Tibial nerve (tissue), 4 donors: ENCODE measurements at regions not wholly inside any gene's neighbourhood (a gene's known extent, or its start where the extent isn't known, plus 50 kb on each side); places are given as distances from the start of the nearest gene placed in this dataset.

Experiments
- DNase-seq, 2 donors: peaks; one replicate each; pipeline ENCODE4 v3.0.0-alpha.2; 2019; ENCODE audit warnings: low spot score in 2 of 2
- H3K27ac ChIP-seq, 4 donors: fragments of 200-600 bp; sonication (generic) in 3 of 4; one replicate each; pipeline ENCODE4 v1.5.1; 2017 to 2019; ENCODE audit warnings: mild to moderate bottlenecking in 1 of 4
- H3K27me3 ChIP-seq, 2 donors: fragments of 200-600 bp; sonication (generic) in 1 of 2; one replicate each; pipeline versions ENCODE4 v1.5.1 to v1.6.0; 2017 to 2019
- H3K36me3 ChIP-seq, 3 donors: fragments of 200-600 bp; sonication (generic); one replicate each; pipeline ENCODE4 v1.5.1; 2018 to 2019
- H3K4me1 ChIP-seq, 4 donors: fragments of 200-600 bp; sonication (generic) in 3 of 4; one replicate each; pipeline ENCODE4 v1.5.1; 2017 to 2019
- H3K4me3 ChIP-seq, 4 donors: fragments of 200-600 bp; sonication (generic) in 3 of 4; one replicate each; pipeline ENCODE4 v1.5.1; 2017 to 2019; ENCODE audit warnings: mild to moderate bottlenecking in 1 of 4, moderate library complexity in 1 of 4
- H3K9me3 ChIP-seq, 4 donors: fragments of 200-600 bp; sonication (generic) in 3 of 4; one replicate each; pipeline ENCODE4 v1.5.1; 2017 to 2019
- CTCF ChIP-seq, 5 experiments: fragments of 200-600 bp in 3 of 5; fragments of 450-650 bp in 2 of 5; sonication (generic) in 3 of 5; IDR thresholded peaks; one replicate each; pipeline ENCODE4 v1.5.1; 2016 to 2019; ENCODE audit warnings: antibody characterized with exemption in 5 of 5, mild to moderate bottlenecking in 3 of 5, moderate library complexity in 2 of 5
- EP300 ChIP-seq, 2 donors: sonication (generic); formaldehyde crosslinking; IDR thresholded peaks; one replicate each; pipeline ENCODE4 v1.6.1; 2017; ENCODE audit warnings: antibody characterized with exemption in 2 of 2, mild to moderate bottlenecking in 1 of 2
- POLR2A ChIP-seq, 2 donors: fragments of 450-650 bp; IDR thresholded peaks; one replicate each; pipeline ENCODE4 v1.6.1; 2017; ENCODE audit warnings: antibody characterized with exemption in 2 of 2, mild to moderate bottlenecking in 2 of 2, moderate library complexity in 2 of 2
- WGBS, 2 donors: methylation state at CpG; one replicate each; pipeline ENCODE4 v1.1.5; 2018; 5-methylcytosine and 5-hydroxymethylcytosine counted together

- no peak for DNase-seq
- Histone ChIP-seq H3K4me3 (no peak overlapping the region), H3K4me1 (peaks cover 0 to 13% (median 0%) of the 10 kb centered on the region in 4 donors), H3K9me3 (no peaks in the 10 kb centered on the region), H3K27me3 (no peaks in the 10 kb centered on the region), H3K27ac (no peak overlapping the region), H3K36me3 (no peaks in the 10 kb centered on the region)
- TF ChIP-seq EP300 (IDR thresholded peaks at IDR 0.05) = no peak
- TF ChIP-seq POLR2A (IDR thresholded peaks at IDR 0.05) = no peak
- no peak for TF ChIP-seq CTCF (IDR thresholded peaks at IDR 0.05)
- 85 to 90% methylated on average over 3 of the region's 3 CpGs for WGBS, 2 donors
These were observed 498.9 kb downstream of the TTLL7 start for GRCh38 chr1:83499998-83500397.

- Histone ChIP-seq H3K27ac (no peak overlapping the region), H3K36me3 (no peaks in the 10 kb centered on the region), H3K4me3 (no peak overlapping the region), H3K27me3 (no peaks in the 10 kb centered on the region), H3K9me3 (no peaks in the 10 kb centered on the region), H3K4me1 (peaks cover 0 to 7% (median 0%) of the 10 kb centered on the region in 4 donors)
- no peak for DNase-seq
- WGBS, 2 donors = 76 to 82% methylated on average over 1 of the region's 1 CpG
- TF ChIP-seq CTCF (IDR thresholded peaks at IDR 0.05) (no peak), EP300 (IDR thresholded peaks at IDR 0.05) (no peak), POLR2A (IDR thresholded peaks at IDR 0.05) (no peak)
These were observed 501.4 kb downstream of the TTLL7 start for GRCh38 chr1:83497563-83497962.

- TF ChIP-seq CTCF (IDR thresholded peaks at IDR 0.05) = no peak
- no peak for TF ChIP-seq POLR2A (IDR thresholded peaks at IDR 0.05)
- no peak for TF ChIP-seq EP300 (IDR thresholded peaks at IDR 0.05)
- Histone ChIP-seq H3K27ac (no peak overlapping the region), H3K9me3 (no peaks in the 10 kb centered on the region), H3K27me3 (no peaks in the 10 kb centered on the region), H3K36me3 (no peaks in the 10 kb centered on the region), H3K4me3 (no peak overlapping the region), H3K4me1 (no peaks in the 10 kb centered on the region)
- WGBS, 2 donors = 95 to 98% methylated on average over 9 of the region's 9 CpGs
- no peak for DNase-seq
These were observed 503.4 kb downstream of the TTLL7 start for GRCh38 chr1:83495560-83495959.

GRCh38 chr1:83493633-83494032, 505.3 kb downstream of the TTLL7 start:
- no peaks in the 10 kb centered on the region for H3K36me3 ChIP-seq
- H3K27ac ChIP-seq = no peak overlapping the region
- WGBS, 2 donors = 50 to 68% methylated on average over 2 of the region's 2 CpGs
- H3K4me3 ChIP-seq = no peak overlapping the region
- H3K9me3 ChIP-seq = no peaks in the 10 kb centered on the region
- no peak for TF ChIP-seq EP300 (IDR thresholded peaks at IDR 0.05)
- TF ChIP-seq POLR2A (IDR thresholded peaks at IDR 0.05) = no peak
- TF ChIP-seq CTCF (IDR thresholded peaks at IDR 0.05) = no peak
- DNase-seq = no peak
- no peaks in the 10 kb centered on the region for H3K27me3 ChIP-seq
- no peaks in the 10 kb centered on the region for H3K4me1 ChIP-seq

- peaks cover 0 to 5% (median 0%) of the 10 kb centered on the region in 4 donors for H3K4me1 ChIP-seq
- H3K36me3 ChIP-seq = no peaks in the 10 kb centered on the region
- no peaks in the 10 kb centered on the region for H3K27me3 ChIP-seq
- no peak for DNase-seq
- no peak overlapping the region for H3K27ac ChIP-seq
- no peak for TF ChIP-seq CTCF (IDR thresholded peaks at IDR 0.05)
- TF ChIP-seq EP300 (IDR thresholded peaks at IDR 0.05) = no peak
- no peak for TF ChIP-seq POLR2A (IDR thresholded peaks at IDR 0.05)
- no peaks in the 10 kb centered on the region for H3K9me3 ChIP-seq
- H3K4me3 ChIP-seq = no peak overlapping the region
- WGBS, 2 donors = 96 to 98% methylated on average over 2 of the region's 2 CpGs
These were observed 507.0 kb downstream of the TTLL7 start for GRCh38 chr1:83491930-83492329.
